PC-9 (cell line): ENCODE measurements at regions not wholly inside any gene's neighbourhood (a gene's known extent, or its start where the extent isn't known, plus 50 kb on each side); places are given as distances from the start of the nearest gene placed in this dataset.

ENCODE experiments used
- BruUV-seq: library from RNA; stranded (reverse); fragments of 400-500 nt; replicated peaks from 2 replicates; lab custom pipeline; 2021; lab: Mats Ljungman, UMichigan
- CTCF ChIA-PET: fragments of 300-600 bp; sonication (Branson Sonifier 250); formaldehyde crosslinking; loops from one replicate; lab custom pipeline; 2022; ENCODE audit warnings: antibody characterized with exemption; lab: Charles Lee
- POLR2A ChIA-PET: fragments of 300-600 bp; sonication (Branson Sonifier 250); formaldehyde crosslinking; loops from one replicate; lab custom pipeline; 2022; ENCODE audit warnings: antibody characterized with exemption; ENCODE audit not compliant: unreplicated experiment; lab: Charles Lee
- DNase-seq, 2 experiments: peaks; one replicate each; pipeline versions ENCODE4 v3.0.0 to v3.0.0-alpha.2; 2015 to 2022; ENCODE audit warnings: mixed read lengths in 1 of 2
- H2AFZ ChIP-seq: fragments of 200-600 bp; sonication (generic); 2 replicates; pipeline ENCODE4 v1.8.1; 2017; ENCODE audit warnings: antibody characterized with exemption
- H3F3A ChIP-seq: fragments of 200-600 bp; sonication (generic); 2 replicates; pipeline ENCODE4 v1.8.1; 2017; ENCODE audit warnings: antibody characterized with exemption, mild to moderate bottlenecking, low read depth; ENCODE audit not compliant: insufficient read depth
- H3K27ac ChIP-seq: fragments of 200-600 bp; sonication (generic); 2 replicates; pipeline ENCODE4 v1.6.1; 2016; ENCODE audit warnings: mixed run types
- H3K27me3 ChIP-seq: fragments of 200-600 bp; sonication (generic); 2 replicates; pipeline ENCODE4 v1.6.1; 2016; ENCODE audit warnings: low read depth, mixed run types; ENCODE audit not compliant: insufficient read depth
- H3K36me3 ChIP-seq: fragments of 200-600 bp; sonication (generic); 2 replicates; pipeline ENCODE4 v1.6.1; 2016; ENCODE audit warnings: low read depth, mixed run types
- H3K4me1 ChIP-seq: fragments of 200-600 bp; sonication (generic); replicated peaks from 2 replicates; pipeline ENCODE4 v1.6.1; 2016; ENCODE audit warnings: mixed run types; ENCODE audit not compliant: insufficient read depth
- H3K4me2 ChIP-seq: fragments of 200-600 bp; sonication (generic); 2 replicates; pipeline ENCODE4 v1.6.1; 2017; ENCODE audit warnings: mixed run types
- H3K4me3 ChIP-seq: fragments of 200-600 bp; sonication (generic); 2 replicates; pipeline ENCODE4 v1.6.1; 2016; ENCODE audit warnings: mixed run types
- H3K79me2 ChIP-seq: fragments of 200-600 bp; sonication (generic); 2 replicates; pipeline ENCODE4 v1.6.1; 2017; ENCODE audit warnings: low read depth, mixed run types
- H3K9me2 ChIP-seq: fragments of 200-600 bp; sonication (generic); 2 replicates; pipeline ENCODE4 v1.8.1; 2017; ENCODE audit warnings: mild to moderate bottlenecking; ENCODE audit not compliant: insufficient read depth
- H3K9me3 ChIP-seq: fragments of 200-600 bp; sonication (generic); 2 replicates; pipeline ENCODE4 v1.8.1; 2016; ENCODE audit warnings: low read depth; ENCODE audit not compliant: insufficient read depth
- H4K20me1 ChIP-seq: fragments of 200-600 bp; sonication (generic); 2 replicates; pipeline ENCODE4 v1.8.1; 2017; ENCODE audit not compliant: insufficient read depth
- CTCF ChIP-seq: fragments of 200-600 bp; sonication (generic); conservative IDR thresholded peaks from 2 replicates; pipeline ENCODE4 v1.6.1; 2017; ENCODE audit warnings: mixed run types, antibody characterized with exemption, mild to moderate bottlenecking, moderate library complexity
- EZH2 ChIP-seq: fragments of 200-600 bp; sonication (generic); IDR thresholded peaks from 2 replicates; pipeline ENCODE4 v1.8.0; 2017; ENCODE audit warnings: antibody characterized with exemption, low read depth
- intact Hi-C: fragments of 100-400 bp; cut with micrococcal nuclease; formaldehyde crosslinking; loops from one replicate; pipeline ENCODE4 v1.10.0; 2022; ENCODE audit not compliant: unreplicated experiment

DNA sequence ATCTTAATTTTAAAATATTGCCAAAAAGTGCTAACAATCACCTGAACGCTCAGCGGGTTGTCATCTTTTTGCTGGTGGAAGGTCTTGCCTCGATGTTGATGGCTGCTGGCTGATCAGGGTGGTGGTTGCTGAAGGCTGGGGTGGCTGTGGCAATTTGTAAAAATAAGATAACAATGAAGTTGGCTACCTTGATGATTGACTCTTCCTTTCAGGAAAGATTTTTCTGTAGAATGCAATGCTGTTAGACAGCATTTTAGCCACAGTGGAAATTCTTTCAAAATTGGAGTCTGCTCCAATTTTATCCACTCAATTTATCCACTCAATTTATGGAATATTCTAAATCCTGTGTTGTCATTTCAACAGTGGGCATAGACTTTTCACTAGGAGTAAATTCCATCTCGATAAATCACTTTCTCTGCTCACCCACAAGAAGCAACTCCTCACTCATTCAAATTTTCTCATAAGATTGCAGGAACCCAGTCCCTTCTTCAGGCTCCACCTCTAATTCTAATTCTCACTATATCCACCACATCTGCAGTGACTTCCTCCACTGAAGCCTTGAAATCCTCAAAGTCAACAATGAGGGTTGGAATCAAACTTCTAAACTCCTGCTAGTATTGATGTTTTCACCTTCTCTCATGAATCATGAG is 78.8 kb downstream of the LINC01488 start:
- Histone ChIP-seq H3K4me1 (no peaks in the 10 kb centered on the region), H2AFZ (no peak overlapping the region), H4K20me1 (no peaks in the 10 kb centered on the region), H3K4me2 (no peak overlapping the region), H3K9me2 (no peaks in the 10 kb centered on the region), H3K27ac (no peak overlapping the region), H3F3A (no peaks in the 10 kb centered on the region), H3K36me3 (no peaks in the 10 kb centered on the region), H3K9me3 (no peaks in the 10 kb centered on the region), H3K4me3 (no peak overlapping the region), H3K79me2 (no peaks in the 10 kb centered on the region), H3K27me3 (no peaks in the 10 kb centered on the region)
- no TSS peak for BruUV-seq
- ChIA-PET CTCF (no interaction called here), POLR2A (no interaction called here)
- no peak for TF ChIP-seq CTCF
- no peak for TF ChIP-seq EZH2
- intact Hi-C loops, result no loop called here
- DNase-seq, result no peak

- Histone ChIP-seq H3K9me2 (no peaks in the 10 kb centered on the region), H3K4me3 (no peak overlapping the region), H3K79me2 (no peaks in the 10 kb centered on the region), H3K4me2 (no peak overlapping the region), H3K27me3 (no peaks in the 10 kb centered on the region), H3K36me3 (no peaks in the 10 kb centered on the region), H3K27ac (no peak overlapping the region), H3F3A (no peaks in the 10 kb centered on the region), H2AFZ (no peak overlapping the region), H3K4me1 (no peaks in the 10 kb centered on the region), H4K20me1 (no peaks in the 10 kb centered on the region), H3K9me3 (no peaks in the 10 kb centered on the region)
- TF ChIP-seq EZH2 (no peak), CTCF (no peak)
- no TSS peak for BruUV-seq
- intact Hi-C loops, result no loop called here
- DNase-seq, result no peak
- CTCF ChIA-PET, result no interaction called here
- POLR2A ChIA-PET, result no interaction called here
Observed at GRCh38 chr11:69562302-69562701, 78.7 kb upstream of the CCND1 start.

GRCh38 chr11:69562816-69563215 is 78.1 kb upstream of the CCND1 start:
- H3K27me3 ChIP-seq, result no peaks in the 10 kb centered on the region
- no peaks in the 10 kb centered on the region for H3K9me3 ChIP-seq
- H3K4me3 ChIP-seq, result no peak overlapping the region
- H3K79me2 ChIP-seq, result no peaks in the 10 kb centered on the region
- H3K9me2 ChIP-seq, result no peaks in the 10 kb centered on the region
- no peaks in the 10 kb centered on the region for H3K36me3 ChIP-seq
- H3K27ac ChIP-seq, result no peak overlapping the region
- CTCF ChIA-PET, result no interaction called here
- no peaks in the 10 kb centered on the region for H3F3A ChIP-seq
- 0 out of 2 replicates have a peak, but pooled peaks cover 4% of the 10 kb centered on the region for H3K4me1 ChIP-seq
- H4K20me1 ChIP-seq, result no peaks in the 10 kb centered on the region
- no peak overlapping the region for H2AFZ ChIP-seq
- TF ChIP-seq CTCF (no peak), EZH2 (no peak)
- intact Hi-C loops, result no loop called here
- no peak overlapping the region for H3K4me2 ChIP-seq
- POLR2A ChIA-PET, result no interaction called here
- no peak for DNase-seq
- no TSS peak for BruUV-seq
